ENCODE measurements at regions not wholly inside any gene's neighbourhood (a gene's known extent, or its start where the extent isn't known, plus 50 kb on each side); places are given as distances from the start of the nearest gene placed in this dataset.
A peak's percentile ranks its signal among the peaks of the same experiment; 100 is the strongest.

DNA sequence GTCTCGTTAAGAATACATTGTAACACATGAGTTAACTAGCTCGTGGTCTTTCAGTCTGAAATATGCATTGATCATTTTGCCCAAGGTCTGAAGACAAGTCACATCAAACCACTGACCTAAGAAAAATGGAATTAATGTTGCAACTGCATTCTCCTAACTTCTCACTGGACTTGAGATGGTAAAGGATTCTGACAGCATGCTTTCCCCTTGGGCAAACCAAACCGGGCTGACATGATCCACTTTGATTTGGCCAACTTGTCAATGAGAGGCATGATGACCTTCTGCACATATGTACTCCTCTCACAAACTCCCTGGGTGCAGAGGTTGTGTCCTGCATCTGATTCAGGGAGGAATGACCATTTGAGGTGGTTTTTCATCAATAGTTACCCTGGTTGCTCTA, 1982.5 kb upstream of the PIK3C3 start:
- H3K4me3 ChIP-seq: no peak overlapping the region
- H3K27ac ChIP-seq: no peak overlapping the region
- no peak overlapping the region for H3K4me3 Mint-ChIP-seq
- DNase-seq (ENCODE audit: low spot score): no peak
- no peaks in the 10 kb centered on the region for H3K36me3 ChIP-seq
- H3K27me3 Mint-ChIP-seq (ENCODE audit: insufficient read depth, low read depth): no peaks in the 10 kb centered on the region
- H3F3A ChIP-seq (ENCODE audit: low read depth): peaks cover 3% of the 10 kb centered on the region
- H3K27me3 ChIP-seq: no peaks in the 10 kb centered on the region
- H3K9me3 ChIP-seq (ENCODE audit: low read depth): no peaks in the 10 kb centered on the region
- no peak overlapping the region for H3K4me2 ChIP-seq
- no peaks in the 10 kb centered on the region for H3K36me3 Mint-ChIP-seq
- H4K20me1 ChIP-seq (ENCODE audit: low read depth): no peaks in the 10 kb centered on the region
- TF ChIP-seq EZH2 (IDR thresholded peaks at IDR 0.05) (no peak), EZH2phosphoT487 (IDR thresholded peaks at IDR 0.05) (no peak)
- TF ChIP-seq, protein P1, sequence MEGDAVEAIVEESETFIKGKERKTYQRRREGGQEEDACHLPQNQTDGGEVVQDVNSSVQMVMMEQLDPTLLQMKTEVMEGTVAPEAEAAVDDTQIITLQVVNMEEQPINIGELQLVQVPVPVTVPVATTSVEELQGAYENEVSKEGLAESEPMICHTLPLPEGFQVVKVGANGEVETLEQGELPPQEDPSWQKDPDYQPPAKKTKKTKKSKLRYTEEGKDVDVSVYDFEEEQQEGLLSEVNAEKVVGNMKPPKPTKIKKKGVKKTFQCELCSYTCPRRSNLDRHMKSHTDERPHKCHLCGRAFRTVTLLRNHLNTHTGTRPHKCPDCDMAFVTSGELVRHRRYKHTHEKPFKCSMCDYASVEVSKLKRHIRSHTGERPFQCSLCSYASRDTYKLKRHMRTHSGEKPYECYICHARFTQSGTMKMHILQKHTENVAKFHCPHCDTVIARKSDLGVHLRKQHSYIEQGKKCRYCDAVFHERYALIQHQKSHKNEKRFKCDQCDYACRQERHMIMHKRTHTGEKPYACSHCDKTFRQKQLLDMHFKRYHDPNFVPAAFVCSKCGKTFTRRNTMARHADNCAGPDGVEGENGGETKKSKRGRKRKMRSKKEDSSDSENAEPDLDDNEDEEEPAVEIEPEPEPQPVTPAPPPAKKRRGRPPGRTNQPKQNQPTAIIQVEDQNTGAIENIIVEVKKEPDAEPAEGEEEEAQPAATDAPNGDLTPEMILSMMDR (IDR thresholded peaks at IDR 0.05): no peak
- peaks cover 8% of the 10 kb centered on the region for H3K4me1 Mint-ChIP-seq
- H2AFZ ChIP-seq (replicated peaks): no peak overlapping the region
- H3K79me2 ChIP-seq (ENCODE audit: low read depth): no peaks in the 10 kb centered on the region
- H3K27ac Mint-ChIP-seq: no peak overlapping the region
- peaks cover 4% of the 10 kb centered on the region for H3K4me1 ChIP-seq
- no peak overlapping the region for H3K9ac ChIP-seq
- peaks cover 2% of the 10 kb centered on the region for H3K9me3 Mint-ChIP-seq

DNA sequence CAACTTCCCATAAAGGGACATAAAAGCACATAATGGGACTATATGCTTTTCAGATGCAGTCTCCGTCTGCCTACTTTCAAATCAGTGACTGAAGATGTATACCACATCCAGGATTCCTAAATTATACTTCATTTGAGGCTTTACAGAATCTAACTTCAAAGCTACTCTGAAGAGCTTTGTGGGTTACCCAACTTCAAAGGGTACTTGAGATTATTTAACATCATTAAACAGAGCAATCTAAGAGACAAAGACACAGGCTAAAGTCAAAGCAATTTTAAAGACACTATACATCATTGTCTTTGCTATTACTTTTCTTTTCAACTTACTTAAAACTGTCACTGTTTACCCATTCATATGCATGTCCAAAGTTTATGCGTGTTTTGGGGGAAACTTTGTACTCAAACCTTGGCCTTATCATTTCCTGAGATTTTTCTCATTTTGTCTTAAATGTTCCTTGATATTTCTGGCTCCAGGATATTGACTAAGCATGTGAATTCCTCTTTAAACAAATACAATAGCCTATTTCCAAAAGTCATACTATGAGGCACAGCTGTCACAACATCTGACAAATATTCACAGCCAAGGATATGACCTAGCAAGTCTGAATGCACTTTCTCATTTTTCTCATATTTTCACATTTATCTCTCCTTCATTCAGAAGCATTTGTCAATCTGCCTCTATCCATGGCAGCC, 1985.1 kb upstream of the PIK3C3 start:
- no peaks in the 10 kb centered on the region for H3K79me2 ChIP-seq (ENCODE audit: low read depth)
- H3K27ac ChIP-seq: no peak overlapping the region
- peaks cover 3% of the 10 kb centered on the region for H3F3A ChIP-seq (ENCODE audit: low read depth)
- H3K36me3 Mint-ChIP-seq: no peaks in the 10 kb centered on the region
- no peaks in the 10 kb centered on the region for H3K36me3 ChIP-seq
- H3K4me3 Mint-ChIP-seq: no peak overlapping the region
- peaks cover 7% of the 10 kb centered on the region for H3K4me1 ChIP-seq
- no peak overlapping the region for H3K27ac Mint-ChIP-seq
- TF ChIP-seq EZH2 (IDR thresholded peaks at IDR 0.05) (no peak), EZH2phosphoT487 (IDR thresholded peaks at IDR 0.05) (no peak)
- TF ChIP-seq, protein P1 (IDR thresholded peaks at IDR 0.05): no peak
- H3K27me3 Mint-ChIP-seq (ENCODE audit: insufficient read depth, low read depth): peaks cover 2% of the 10 kb centered on the region
- no peak overlapping the region for H3K9ac ChIP-seq
- H3K4me1 Mint-ChIP-seq: peaks cover 8% of the 10 kb centered on the region
- H3K9me3 Mint-ChIP-seq: peaks cover 4% of the 10 kb centered on the region
- H4K20me1 ChIP-seq (ENCODE audit: low read depth): no peaks in the 10 kb centered on the region
- H3K4me2 ChIP-seq: no peak overlapping the region
- no peaks in the 10 kb centered on the region for H3K27me3 ChIP-seq
- no peak for DNase-seq (ENCODE audit: low spot score)
- no peak overlapping the region for H3K4me3 ChIP-seq
- H2AFZ ChIP-seq (replicated peaks): no peak overlapping the region
- H3K9me3 ChIP-seq (ENCODE audit: low read depth): no peaks in the 10 kb centered on the region

DNA sequence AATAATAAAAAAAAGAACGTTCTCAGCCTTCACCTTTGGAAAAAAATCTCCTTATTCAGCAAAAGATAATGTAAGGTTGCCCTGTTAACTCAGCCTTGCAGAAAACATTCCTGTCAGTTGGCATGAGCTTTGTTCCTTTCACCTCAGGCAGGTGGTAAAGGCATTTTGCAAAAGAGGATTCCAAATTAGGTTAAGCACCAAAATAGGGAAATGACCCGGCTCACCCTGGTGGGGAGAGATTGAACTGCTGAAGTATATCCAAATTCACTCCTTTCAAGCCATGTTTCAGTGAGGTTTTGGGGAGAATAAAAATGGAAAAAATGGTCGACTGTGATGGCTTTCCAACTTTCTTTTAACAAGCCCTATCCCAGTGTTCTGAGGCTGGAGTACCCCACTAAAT, 1988.8 kb upstream of the PIK3C3 start:
- Histone ChIP-seq H3K4me1 (peaks cover 7% of the 10 kb centered on the region), H4K20me1 (ENCODE audit: low read depth) (no peaks in the 10 kb centered on the region), H3K27me3 (no peaks in the 10 kb centered on the region), H3K9me3 (ENCODE audit: low read depth) (no peaks in the 10 kb centered on the region), H2AFZ (replicated peaks) (peak overlapping the region; percentile 3), H3K4me2 (no peak overlapping the region), H3F3A (ENCODE audit: low read depth) (no peaks in the 10 kb centered on the region), H3K79me2 (ENCODE audit: low read depth) (no peaks in the 10 kb centered on the region), H3K27ac (no peak overlapping the region), H3K4me3 (no peak overlapping the region), H3K9ac (no peak overlapping the region), H3K36me3 (no peaks in the 10 kb centered on the region)
- peak; percentile 17 for DNase-seq (ENCODE audit: low spot score)
- TF ChIP-seq, protein P1 (IDR thresholded peaks at IDR 0.05): peak; percentile 56
- no peak for TF ChIP-seq EZH2 (IDR thresholded peaks at IDR 0.05)
- TF ChIP-seq EZH2phosphoT487 (IDR thresholded peaks at IDR 0.05): no peak
- H3K9me3 Mint-ChIP-seq: peaks cover 7% of the 10 kb centered on the region
- H3K4me1 Mint-ChIP-seq: peaks cover 8% of the 10 kb centered on the region
- peaks cover 2% of the 10 kb centered on the region for H3K27me3 Mint-ChIP-seq (ENCODE audit: insufficient read depth, low read depth)
- no peak overlapping the region for H3K4me3 Mint-ChIP-seq
- H3K27ac Mint-ChIP-seq: no peak overlapping the region
- no peaks in the 10 kb centered on the region for H3K36me3 Mint-ChIP-seq
